ENCODE measurements at regions not wholly inside any gene's neighbourhood (a gene's known extent, or its start where the extent isn't known, plus 50 kb on each side); places are given as distances from the start of the nearest gene placed in this dataset.

DNA sequence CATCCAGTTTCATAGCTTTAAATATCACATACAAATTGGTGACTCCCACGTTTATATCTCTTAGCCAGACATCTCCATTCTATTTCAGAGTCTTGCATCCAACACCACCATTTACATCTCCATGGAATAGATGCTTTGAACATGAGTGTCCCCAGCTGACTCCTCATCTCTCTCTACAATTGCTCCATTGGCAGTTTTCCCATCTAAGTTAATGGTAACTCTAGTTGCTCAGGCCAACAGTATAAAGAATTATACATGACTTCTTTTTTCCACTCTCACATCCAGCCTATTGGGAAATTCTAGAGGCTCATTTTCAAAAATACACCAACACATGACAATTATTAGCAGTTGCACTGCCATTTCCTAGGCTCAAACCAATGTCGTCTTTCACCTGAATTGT is 388.2 kb downstream of the STIM2 start:
- Histone ChIP-seq H3K4me3 (ENCODE audit: low read depth, low read length) (no peak overlapping the region), H3K27me3 (ENCODE audit: control insufficient read depth, insufficient read depth, low read length) (no peaks in the 10 kb centered on the region), H3K36me3 (ENCODE audit: control insufficient read depth, insufficient read depth, low read length) (no peaks in the 10 kb centered on the region)
- TF ChIP-seq CTCF (IDR thresholded peaks at IDR 0.05; ENCODE audit: insufficient read depth, low read length, poor library complexity, severe bottlenecking), result no peak
- no peak for DNase-seq (ENCODE audit: low read depth)

DNA sequence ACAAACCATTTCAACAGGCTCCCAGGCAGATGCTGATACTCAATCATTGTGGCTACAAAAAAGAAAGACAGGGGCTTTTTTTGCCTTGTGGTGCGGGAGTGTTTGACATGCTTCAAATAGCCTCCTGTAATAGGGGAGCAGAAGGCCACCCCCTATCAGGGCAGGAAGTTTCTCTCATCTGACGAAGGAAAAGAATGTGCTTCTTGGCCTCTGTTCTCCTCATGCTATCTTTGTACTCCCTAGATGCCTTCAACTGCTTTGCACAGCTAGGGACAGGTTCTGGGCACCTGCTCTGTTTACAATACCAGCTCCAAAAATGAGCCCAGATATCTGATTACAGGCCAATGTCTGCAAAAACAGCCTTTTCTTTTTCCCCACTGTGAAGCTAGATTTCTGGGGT is 391.1 kb downstream of the STIM2 start:
- no peaks in the 10 kb centered on the region for H3K36me3 ChIP-seq (ENCODE audit: control insufficient read depth, insufficient read depth, low read length)
- H3K4me3 ChIP-seq (ENCODE audit: low read depth, low read length), result no peak overlapping the region
- no peak for DNase-seq (ENCODE audit: low read depth)
- no peaks in the 10 kb centered on the region for H3K27me3 ChIP-seq (ENCODE audit: control insufficient read depth, insufficient read depth, low read length)
- no peak for TF ChIP-seq CTCF (IDR thresholded peaks at IDR 0.05; ENCODE audit: insufficient read depth, low read length, poor library complexity, severe bottlenecking)

GRCh38 chr4:27267339-27267969 is 406.8 kb downstream of the STIM2 start:
- TF ChIP-seq CTCF (IDR thresholded peaks at IDR 0.05; ENCODE audit: insufficient read depth, low read length, poor library complexity, severe bottlenecking), result no peak
- DNase-seq (ENCODE audit: low read depth), result no peak
- Histone ChIP-seq H3K36me3 (ENCODE audit: control insufficient read depth, insufficient read depth, low read length) (no peaks in the 10 kb centered on the region), H3K4me3 (ENCODE audit: low read depth, low read length) (no peak overlapping the region), H3K27me3 (ENCODE audit: control insufficient read depth, insufficient read depth, low read length) (no peaks in the 10 kb centered on the region)

- DNase-seq (ENCODE audit: low read depth), result no peak
- no peak for TF ChIP-seq CTCF (IDR thresholded peaks at IDR 0.05; ENCODE audit: insufficient read depth, low read length, poor library complexity, severe bottlenecking)
- no peak overlapping the region for H3K4me3 ChIP-seq (ENCODE audit: low read depth, low read length)
- H3K36me3 ChIP-seq (ENCODE audit: control insufficient read depth, insufficient read depth, low read length), result no peaks in the 10 kb centered on the region
- H3K27me3 ChIP-seq (ENCODE audit: control insufficient read depth, insufficient read depth, low read length), result no peaks in the 10 kb centered on the region
Measured at GRCh38 chr4:27267970-27268355, 407.3 kb downstream of the STIM2 start.

- no peaks in the 10 kb centered on the region for H3K36me3 ChIP-seq (ENCODE audit: control insufficient read depth, insufficient read depth, low read length)
- no peak overlapping the region for H3K4me3 ChIP-seq (ENCODE audit: low read depth, low read length)
- no peak for DNase-seq (ENCODE audit: low read depth)
- TF ChIP-seq CTCF (IDR thresholded peaks at IDR 0.05; ENCODE audit: insufficient read depth, low read length, poor library complexity, severe bottlenecking), result no peak
- no peaks in the 10 kb centered on the region for H3K27me3 ChIP-seq (ENCODE audit: control insufficient read depth, insufficient read depth, low read length)
Measured at GRCh38 chr4:27270435-27270834, 409.8 kb downstream of the STIM2 start.

GRCh38 chr4:27271555-27271954 is 410.9 kb downstream of the STIM2 start:
- no peak for DNase-seq (ENCODE audit: low read depth)
- no peak overlapping the region for H3K4me3 ChIP-seq (ENCODE audit: low read depth, low read length)
- H3K27me3 ChIP-seq (ENCODE audit: control insufficient read depth, insufficient read depth, low read length), result no peaks in the 10 kb centered on the region
- TF ChIP-seq CTCF (IDR thresholded peaks at IDR 0.05; ENCODE audit: insufficient read depth, low read length, poor library complexity, severe bottlenecking), result no peak
- H3K36me3 ChIP-seq (ENCODE audit: control insufficient read depth, insufficient read depth, low read length), result no peaks in the 10 kb centered on the region
